CD4-positive, alpha-beta memory T cell (primary cell): ENCODE measurements at regions not wholly inside any gene's neighbourhood (a gene's known extent, or its start where the extent isn't known, plus 50 kb on each side); places are given as distances from the start of the nearest gene placed in this dataset.
A peak's percentile ranks its signal among the peaks of the same experiment; 100 is the strongest.
"Not testable (repeated sequence)": the region's sequence is repeated elsewhere in the genome, so short reads cannot be mapped to it uniquely, and the experiment has no call there.

Experiments used
- CTCF ChIA-PET: fragments of 350-600 bp; sonication (Branson Sonifier 250); formaldehyde crosslinking; loops from one replicate; lab custom pipeline; 2021; ENCODE audit warnings: inconsistent platforms; ENCODE audit not compliant: partially characterized antibody; lab: Charles Lee
- POLR2A ChIA-PET: fragments of 350-600 bp; sonication (Branson Sonifier 250); formaldehyde crosslinking; loops from one replicate; lab custom pipeline; 2021; ENCODE audit not compliant: partially characterized antibody; lab: Charles Lee
- DNase-seq, 5 donors: peaks; one replicate each; pipeline versions ENCODE4 v3.0.0 to v3.0.0-alpha.2; 2020 to 2022; ENCODE audit warnings: mixed read lengths in 1 of 5
- H3K27ac ChIP-seq: one replicate; pipeline ENCODE4 v1.7.0; 2013; ENCODE audit warnings: low read depth, low read length
- H3K27me3 ChIP-seq: 2 replicates; pipeline ENCODE4 v1.7.0; 2013; ENCODE audit warnings: mild to moderate bottlenecking, low read length, moderate library complexity; ENCODE audit not compliant: insufficient read depth
- H3K36me3 ChIP-seq: 2 replicates; pipeline ENCODE4 v1.7.0; 2013; ENCODE audit warnings: mild to moderate bottlenecking, low read length, moderate library complexity; ENCODE audit not compliant: insufficient read depth
- H3K4me1 ChIP-seq: 2 replicates; pipeline ENCODE4 v1.7.0; 2013; ENCODE audit warnings: mild to moderate bottlenecking, low read length, moderate library complexity; ENCODE audit not compliant: insufficient read depth
- H3K4me3 ChIP-seq, 2 donors: one replicate each; pipeline ENCODE4 v1.7.0; 2013; ENCODE audit warnings: low read length in 2 of 2, mild to moderate bottlenecking in 1 of 2
- H3K9me3 ChIP-seq, 2 donors: one replicate each; pipeline ENCODE4 v1.7.0; 2013; ENCODE audit warnings: low read length in 2 of 2, control low read depth in 1 of 2; ENCODE audit not compliant: control insufficient read depth in 1 of 2
- H3K27ac Mint-ChIP-seq, 7 donors: one replicate each; pipeline ENCODE4 v1.8.0; 2020 to 2021; ENCODE audit warnings: mixed read lengths in 7 of 7, mild to moderate bottlenecking in 6 of 7, inconsistent platforms in 3 of 7, moderate library complexity in 3 of 7
- H3K27me3 Mint-ChIP-seq, 2 donors: one replicate each; pipeline ENCODE4 v1.8.0; 2020 to 2021; ENCODE audit warnings: mixed read lengths in 2 of 2
- H3K36me3 Mint-ChIP-seq, 2 donors: one replicate each; pipeline ENCODE4 v1.8.0; 2020 to 2021; ENCODE audit warnings: mixed read lengths in 2 of 2, inconsistent platforms in 1 of 2, mild to moderate bottlenecking in 1 of 2
- H3K4me1 Mint-ChIP-seq, 4 donors: one replicate each; pipeline ENCODE4 v1.8.0; 2020 to 2021; ENCODE audit warnings: mixed read lengths in 4 of 4, mild to moderate bottlenecking in 1 of 4
- H3K4me3 Mint-ChIP-seq, 8 donors: one replicate each; pipeline ENCODE4 v1.8.0; 2020 to 2021; ENCODE audit warnings: mixed read lengths in 8 of 8, mild to moderate bottlenecking in 7 of 8, moderate library complexity in 6 of 8, inconsistent platforms in 3 of 8
- H3K9me3 Mint-ChIP-seq, 8 donors: one replicate each; pipeline ENCODE4 v1.8.0; 2020 to 2021; ENCODE audit warnings: mixed read lengths in 8 of 8, mild to moderate bottlenecking in 5 of 8, inconsistent platforms in 3 of 8, moderate library complexity in 1 of 8
- intact Hi-C: fragments of 100-400 bp; cut with micrococcal nuclease; formaldehyde crosslinking; loops from one replicate; pipeline ENCODE4 v1.15.1; 2023

DNA sequence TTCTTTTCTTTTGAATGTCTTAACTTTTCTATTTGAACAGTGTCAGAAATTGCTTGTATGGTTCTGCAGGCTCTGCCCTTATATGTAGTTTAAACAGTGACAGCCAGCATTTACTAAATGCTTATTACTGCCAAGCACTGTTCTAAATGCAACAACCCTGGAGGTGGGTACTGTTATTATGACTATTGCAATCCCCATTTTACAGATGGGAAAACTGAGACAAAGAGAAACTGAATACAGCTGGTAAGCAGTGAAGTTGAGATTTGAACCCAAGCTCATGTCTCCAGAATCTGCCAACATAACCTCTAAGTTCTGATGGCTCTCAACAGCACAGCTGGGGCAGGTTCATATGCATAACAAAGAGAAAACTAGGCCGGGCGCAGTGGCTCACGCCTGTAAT is 105.7 kb upstream of the GATA6 start:
- H3K36me3 Mint-ChIP-seq: no peaks in the 10 kb centered on the region
- no peaks in the 10 kb centered on the region for H3K4me1 Mint-ChIP-seq
- peaks cover 0 to 5% (median 0%) of the 10 kb centered on the region in 8 donors for H3K9me3 Mint-ChIP-seq
- Histone ChIP-seq H3K4me3 (no peak overlapping the region), H3K4me1 (no peaks in the 10 kb centered on the region), H3K9me3 (no peaks in the 10 kb centered on the region), H3K36me3 (no peaks in the 10 kb centered on the region), H3K27me3 (no peaks in the 10 kb centered on the region), H3K27ac (no peak overlapping the region)
- intact Hi-C loops: no loop called here
- H3K27me3 Mint-ChIP-seq: peaks cover 0 to 2% of the 10 kb centered on the region in 2 donors
- H3K27ac Mint-ChIP-seq: no peak overlapping the region
- H3K4me3 Mint-ChIP-seq: no peak overlapping the region
- POLR2A ChIA-PET: no interaction called here
- CTCF ChIA-PET: no interaction called here
- no peak for DNase-seq

DNA sequence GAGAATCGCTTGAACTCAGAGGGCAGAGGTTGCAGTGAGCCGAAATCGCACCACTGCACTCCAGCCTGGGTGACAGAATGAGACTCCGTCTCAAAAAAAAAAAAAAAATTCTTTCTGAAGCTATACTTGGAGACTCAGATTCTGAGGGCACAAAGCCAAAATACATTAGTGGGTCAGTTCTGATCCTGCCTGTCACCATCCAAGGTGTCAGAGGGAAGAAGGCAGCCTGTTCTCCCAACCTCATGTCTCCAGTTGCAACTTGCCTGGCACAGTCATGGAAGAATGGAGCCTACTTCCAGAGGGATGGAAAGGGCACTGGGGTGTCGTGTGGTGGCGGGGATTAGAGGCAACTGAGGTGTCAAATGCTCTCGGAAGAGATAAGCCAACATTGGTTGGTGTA is 104.8 kb upstream of the GATA6 start:
- H3K27me3 ChIP-seq: no peaks in the 10 kb centered on the region
- no peak overlapping the region for H3K27ac Mint-ChIP-seq
- DNase-seq: no peak
- POLR2A ChIA-PET: no interaction called here
- H3K4me1 ChIP-seq: no peaks in the 10 kb centered on the region
- CTCF ChIA-PET: no interaction called here
- no peak overlapping the region for H3K4me3 Mint-ChIP-seq
- intact Hi-C loops: no loop called here
- H3K4me3 ChIP-seq: no peak overlapping the region
- no peaks in the 10 kb centered on the region for H3K4me1 Mint-ChIP-seq
- H3K27ac ChIP-seq: no peak overlapping the region
- no peaks in the 10 kb centered on the region for H3K36me3 Mint-ChIP-seq
- H3K9me3 ChIP-seq: no peaks in the 10 kb centered on the region
- peaks cover 0 to 2% of the 10 kb centered on the region in 2 donors for H3K27me3 Mint-ChIP-seq
- H3K9me3 Mint-ChIP-seq: peaks cover 0 to 5% (median 0%) of the 10 kb centered on the region in 8 donors
- no peaks in the 10 kb centered on the region for H3K36me3 ChIP-seq

DNA sequence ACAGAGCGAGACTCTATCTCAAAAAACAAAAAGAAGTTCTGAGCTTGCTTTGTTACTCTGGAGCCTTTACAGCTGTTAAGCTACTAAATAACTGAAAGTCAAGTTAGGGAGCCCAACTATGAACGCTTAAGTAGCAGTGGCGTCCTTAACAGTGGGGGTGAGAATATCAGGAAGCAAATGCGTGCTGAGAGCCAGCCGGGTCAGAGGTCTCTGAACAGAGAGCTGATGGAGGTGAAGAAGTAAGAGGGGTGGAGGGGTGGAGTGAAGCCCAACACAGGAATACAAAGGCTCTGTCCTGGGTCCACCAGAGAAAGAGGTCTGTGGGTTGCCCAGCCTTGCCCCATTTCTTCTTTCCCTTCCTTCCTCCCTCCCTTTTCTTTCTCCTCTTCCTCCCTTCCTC is 104.1 kb upstream of the GATA6 start:
- no peaks in the 10 kb centered on the region for H3K9me3 ChIP-seq
- intact Hi-C loops: no loop called here
- H3K36me3 Mint-ChIP-seq: no peaks in the 10 kb centered on the region
- DNase-seq: no peak
- no peaks in the 10 kb centered on the region for H3K36me3 ChIP-seq
- H3K27me3 Mint-ChIP-seq: peaks cover 0 to 2% of the 10 kb centered on the region in 2 donors
- H3K27me3 ChIP-seq: no peaks in the 10 kb centered on the region
- H3K4me3 Mint-ChIP-seq: no peak overlapping the region
- ChIA-PET POLR2A (no interaction called here), CTCF (no interaction called here)
- H3K4me1 ChIP-seq: no peaks in the 10 kb centered on the region
- H3K27ac Mint-ChIP-seq: peak overlapping the region in 1 of 7 donors; percentile 12
- H3K27ac ChIP-seq: no peak overlapping the region
- H3K4me1 Mint-ChIP-seq: no peaks in the 10 kb centered on the region
- no peak overlapping the region for H3K4me3 ChIP-seq
- peaks cover 0 to 5% (median 0%) of the 10 kb centered on the region in 8 donors for H3K9me3 Mint-ChIP-seq

DNA sequence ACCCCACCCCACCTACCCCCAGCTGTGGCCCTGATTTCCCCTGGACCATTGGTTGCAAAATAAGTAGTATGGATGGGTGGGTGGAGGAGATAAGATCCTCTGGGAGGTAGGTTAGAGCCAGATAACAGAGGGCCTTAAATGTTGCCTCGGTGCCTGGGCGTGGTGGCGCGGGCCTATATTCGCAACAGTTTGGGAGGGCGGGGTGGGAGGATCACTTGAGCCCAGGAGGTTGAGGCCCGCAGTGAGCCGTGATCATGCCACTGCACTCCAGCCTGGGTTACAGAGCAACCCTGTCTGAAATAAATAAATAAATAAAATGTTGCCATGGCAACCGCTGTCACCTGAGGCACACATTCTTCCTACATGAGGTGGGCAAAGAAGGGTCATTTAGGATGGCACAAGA is 103.3 kb upstream of the GATA6 start:
- Mint-ChIP-seq H3K27me3 (peaks cover 0 to 2% of the 10 kb centered on the region in 2 donors), H3K4me3 (no peak overlapping the region), H3K36me3 (no peaks in the 10 kb centered on the region), H3K9me3 (peaks cover 0 to 5% (median 0%) of the 10 kb centered on the region in 8 donors), H3K27ac (no peak overlapping the region), H3K4me1 (no peaks in the 10 kb centered on the region)
- no peak for DNase-seq
- Histone ChIP-seq H3K27me3 (no peaks in the 10 kb centered on the region), H3K27ac (no peak overlapping the region), H3K4me1 (no peaks in the 10 kb centered on the region), H3K9me3 (no peaks in the 10 kb centered on the region), H3K4me3 (no peak overlapping the region), H3K36me3 (no peaks in the 10 kb centered on the region)
- intact Hi-C loops: no loop called here
- POLR2A ChIA-PET: no interaction called here
- CTCF ChIA-PET: no interaction called here

DNA sequence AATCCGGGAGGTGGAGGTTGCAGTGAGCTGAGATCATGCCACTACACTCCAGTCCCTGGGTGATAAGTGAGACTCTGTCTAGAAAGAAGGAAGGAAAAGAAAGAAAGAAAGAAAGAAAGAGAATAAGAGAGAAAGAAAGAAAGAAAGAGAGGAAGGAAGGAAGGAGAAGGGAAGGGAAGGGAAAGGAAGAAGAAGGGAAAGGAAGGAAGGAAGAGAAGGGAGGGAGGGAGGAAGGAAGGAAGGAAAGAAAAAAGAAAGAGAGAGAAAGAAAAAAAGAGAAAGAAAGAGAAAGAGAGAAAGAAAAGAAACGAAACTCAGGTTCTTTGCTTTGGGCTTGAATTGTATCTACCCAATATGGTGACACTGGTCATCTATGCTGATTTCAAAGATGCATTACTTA is 102.3 kb upstream of the GATA6 start:
- Histone ChIP-seq H3K36me3 (no peaks in the 10 kb centered on the region), H3K4me3 (no peak overlapping the region), H3K4me1 (no peaks in the 10 kb centered on the region), H3K27me3 (no peaks in the 10 kb centered on the region), H3K9me3 (no peaks in the 10 kb centered on the region), H3K27ac (no peak overlapping the region)
- CTCF ChIA-PET: no interaction called here
- POLR2A ChIA-PET: no interaction called here
- no peaks in the 10 kb centered on the region for H3K36me3 Mint-ChIP-seq
- H3K27ac Mint-ChIP-seq: no peak overlapping the region
- no peaks in the 10 kb centered on the region for H3K4me1 Mint-ChIP-seq
- no peak for DNase-seq
- intact Hi-C loops: no loop called here
- no peak overlapping the region for H3K4me3 Mint-ChIP-seq
- peaks cover 0 to 5% (median 0%) of the 10 kb centered on the region in 8 donors for H3K9me3 Mint-ChIP-seq
- peaks cover 0 to 2% of the 10 kb centered on the region in 2 donors for H3K27me3 Mint-ChIP-seq

DNA sequence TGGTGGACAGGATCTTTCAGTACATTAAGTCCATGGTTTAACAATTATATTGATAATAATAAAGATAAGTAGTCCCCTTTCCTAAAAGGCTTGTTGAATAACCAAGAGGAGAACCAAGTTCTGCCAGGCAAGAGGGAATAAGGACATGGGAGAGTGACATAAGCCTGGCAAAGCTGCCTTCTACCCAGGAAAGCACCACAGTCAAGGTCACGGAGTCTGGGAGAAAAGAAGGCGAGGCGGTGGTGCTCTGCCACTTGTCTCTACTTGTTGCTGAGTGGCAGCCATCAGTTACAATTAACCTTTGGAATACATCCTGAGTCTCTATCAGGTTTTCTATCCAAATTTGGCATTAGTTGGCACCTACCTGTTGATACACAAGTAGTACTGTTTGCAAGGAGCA is 101.7 kb upstream of the GATA6 start:
- H3K27ac Mint-ChIP-seq: no peak overlapping the region
- H3K9me3 ChIP-seq: no peaks in the 10 kb centered on the region
- no peak overlapping the region for H3K4me3 Mint-ChIP-seq
- no peak for DNase-seq
- no peaks in the 10 kb centered on the region for H3K36me3 Mint-ChIP-seq
- peaks cover 0 to 5% (median 0%) of the 10 kb centered on the region in 8 donors for H3K9me3 Mint-ChIP-seq
- H3K27me3 ChIP-seq: no peaks in the 10 kb centered on the region
- peaks cover 0 to 2% of the 10 kb centered on the region in 2 donors for H3K27me3 Mint-ChIP-seq
- ChIA-PET POLR2A (no interaction called here), CTCF (no interaction called here)
- H3K4me1 ChIP-seq: no peaks in the 10 kb centered on the region
- H3K4me1 Mint-ChIP-seq: no peaks in the 10 kb centered on the region
- intact Hi-C loops: no loop called here
- H3K36me3 ChIP-seq: no peaks in the 10 kb centered on the region
- H3K27ac ChIP-seq: no peak overlapping the region
- no peak overlapping the region for H3K4me3 ChIP-seq

DNA sequence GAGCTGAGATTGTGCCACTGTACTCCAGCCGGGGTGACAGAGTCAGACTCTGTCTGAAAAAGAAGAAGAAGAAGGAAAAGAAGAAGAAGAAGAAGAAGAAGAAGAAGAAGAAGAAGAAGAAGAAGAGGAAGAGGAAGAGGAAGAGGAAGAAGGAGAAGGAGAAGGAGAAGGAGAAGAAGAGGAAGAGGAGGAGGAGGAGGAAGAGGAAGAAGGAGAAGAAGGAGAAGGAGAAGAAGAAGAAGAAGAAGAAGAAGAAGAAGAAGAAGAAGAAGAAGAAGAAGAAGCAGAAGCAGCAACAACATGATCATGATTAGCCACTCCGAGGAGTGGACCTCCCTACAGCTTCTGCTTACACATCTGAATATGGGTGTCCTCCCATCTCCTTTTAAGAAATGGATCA is 100.6 kb upstream of the GATA6 start:
- H3K27ac ChIP-seq, H3K9me3 ChIP-seq, H3K9me3 Mint-ChIP-seq, H3K4me1 ChIP-seq, H3K4me3 ChIP-seq, H3K4me1 Mint-ChIP-seq, DNase-seq, intact Hi-C loops, H3K27ac Mint-ChIP-seq, POLR2A ChIA-PET, H3K36me3 ChIP-seq, H3K27me3 Mint-ChIP-seq, H3K36me3 Mint-ChIP-seq, CTCF ChIA-PET, H3K4me3 Mint-ChIP-seq, H3K27me3 ChIP-seq: not testable (repeated sequence)

DNA sequence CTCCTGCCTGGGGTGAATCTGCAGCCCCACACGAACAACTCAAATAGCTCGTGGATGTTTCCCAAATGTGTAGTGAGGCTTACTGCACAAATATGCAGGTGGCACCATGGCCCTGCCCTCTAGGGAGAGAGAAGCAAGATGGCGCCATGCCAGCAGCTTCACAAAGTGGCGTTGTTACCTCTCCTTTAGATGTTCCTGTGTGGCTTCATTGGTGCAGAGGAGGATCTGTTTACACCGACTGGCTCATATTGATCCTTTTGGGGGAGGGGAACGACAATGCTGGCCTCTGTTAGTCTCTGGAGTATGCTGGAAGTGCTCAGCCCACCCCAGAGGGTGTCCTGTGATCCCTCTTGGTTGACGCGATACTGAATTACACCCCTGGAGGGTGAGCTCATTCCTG is 99.5 kb upstream of the GATA6 start:
- CTCF ChIA-PET: no interaction called here
- Mint-ChIP-seq H3K36me3 (no peaks in the 10 kb centered on the region), H3K9me3 (peaks cover 0 to 5% (median 0%) of the 10 kb centered on the region in 8 donors), H3K4me3 (no peak overlapping the region), H3K27me3 (no peaks in the 10 kb centered on the region), H3K4me1 (peaks cover 0 to 2% (median 0%) of the 10 kb centered on the region in 4 donors), H3K27ac (no peak overlapping the region)
- no peaks in the 10 kb centered on the region for H3K4me1 ChIP-seq
- no peak overlapping the region for H3K4me3 ChIP-seq
- no peak for DNase-seq
- H3K36me3 ChIP-seq: no peaks in the 10 kb centered on the region
- H3K27ac ChIP-seq: no peak overlapping the region
- no peaks in the 10 kb centered on the region for H3K27me3 ChIP-seq
- POLR2A ChIA-PET: no interaction called here
- intact Hi-C loops: no loop called here
- H3K9me3 ChIP-seq: no peaks in the 10 kb centered on the region
